HTR-8/SVneo (cell line): ENCODE measurements at regions not wholly inside any gene's neighbourhood (a gene's known extent, or its start where the extent isn't known, plus 50 kb on each side); places are given as distances from the start of the nearest gene placed in this dataset.
"Not testable (repeated sequence)": the region's sequence is repeated elsewhere in the genome, so short reads cannot be mapped to it uniquely, and the experiment has no call there.

ENCODE experiments used
- DNase-seq: peaks from one replicate; pipeline ENCODE4 v3.0.0; 2011; ENCODE audit warnings: low spot score, mixed read lengths; ENCODE audit not compliant: insufficient read length
- FAIRE-seq: peaks from 2 replicates; lab custom pipeline; 2011; peaks lifted over from hg19 to GRCh38; lab: Jason Lieb, UNC

DNA sequence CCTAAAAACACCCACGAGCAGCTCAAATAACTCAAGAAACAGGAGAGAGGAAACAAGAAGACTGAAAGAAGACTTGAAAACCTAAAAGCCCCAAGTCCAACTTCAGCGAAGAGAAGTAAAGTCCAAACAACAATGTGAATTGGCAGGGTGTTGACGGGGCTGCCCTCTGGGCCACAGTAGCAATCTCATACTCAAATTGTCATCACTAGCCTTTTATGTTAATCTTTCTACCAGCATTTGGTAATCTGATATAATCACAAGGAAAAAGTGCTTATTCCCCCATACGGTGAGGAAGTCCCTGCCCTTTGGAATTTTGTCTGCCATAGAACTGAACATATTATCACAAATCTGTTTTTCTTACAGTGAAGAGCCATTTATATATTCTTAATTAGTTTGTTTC is 51.5 kb upstream of the IFNE start:
- no peak for DNase-seq
- no peak for FAIRE-seq

DNA sequence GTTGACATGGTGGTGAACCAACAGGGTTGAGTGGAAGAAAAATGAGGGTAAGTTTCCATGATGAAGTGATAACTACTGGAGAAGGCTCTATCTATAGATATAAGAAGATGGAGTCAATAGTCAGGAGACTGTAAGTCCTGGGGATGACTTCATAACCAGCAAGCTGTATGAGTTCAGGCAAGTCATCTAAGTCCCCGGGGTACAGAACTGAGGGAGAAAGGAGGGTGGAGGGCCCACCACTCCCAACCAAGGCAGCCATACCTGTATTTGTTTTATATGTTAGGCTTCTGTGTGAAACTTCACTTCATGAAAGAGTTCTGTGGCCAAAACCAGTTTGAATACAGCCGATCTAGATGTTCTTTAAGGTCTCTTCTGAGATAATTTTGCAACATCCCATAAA is 53.3 kb upstream of the IFNE start:
- FAIRE-seq (no peak), DNase-seq (no peak)

DNA sequence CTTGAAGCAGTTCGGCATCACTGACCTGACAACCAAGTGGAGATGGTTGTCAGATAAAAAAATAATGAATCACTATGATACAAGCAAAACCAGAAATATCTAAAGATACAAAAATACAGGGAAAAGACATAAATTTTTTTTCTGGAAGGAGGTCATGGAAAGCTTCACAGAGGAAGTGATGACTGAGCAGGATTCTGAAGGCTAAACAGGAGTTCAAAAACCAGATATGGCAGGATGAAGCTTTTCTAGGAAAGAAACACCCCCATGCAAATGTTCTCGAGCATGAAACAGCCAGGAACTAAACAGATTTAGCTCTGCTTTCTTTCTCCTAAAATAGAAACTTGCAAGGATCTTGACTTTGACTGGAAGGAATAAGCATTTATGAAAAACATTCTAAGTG is 60.7 kb upstream of the IFNE start:
- no peak for FAIRE-seq
- DNase-seq: no peak

DNA sequence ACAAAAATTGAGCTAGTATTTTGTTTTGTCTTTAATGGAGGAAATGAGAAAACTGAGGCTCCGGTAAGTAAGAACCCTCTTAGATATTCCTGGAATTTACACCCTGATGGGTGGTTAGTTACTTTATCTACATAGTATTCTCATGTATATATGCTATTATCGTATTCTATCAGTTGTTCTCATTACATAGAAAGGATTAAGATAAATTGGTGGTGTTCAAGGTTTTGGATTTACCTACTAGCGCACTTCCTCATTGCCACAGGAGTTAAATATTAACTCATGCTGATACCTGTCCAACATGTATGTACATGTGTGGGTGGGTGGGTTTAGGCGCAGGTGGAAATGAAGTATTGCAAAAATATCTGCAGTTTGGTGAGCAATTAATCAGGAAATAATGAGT is 61.1 kb upstream of the IFNE start:
- no peak for FAIRE-seq

DNA sequence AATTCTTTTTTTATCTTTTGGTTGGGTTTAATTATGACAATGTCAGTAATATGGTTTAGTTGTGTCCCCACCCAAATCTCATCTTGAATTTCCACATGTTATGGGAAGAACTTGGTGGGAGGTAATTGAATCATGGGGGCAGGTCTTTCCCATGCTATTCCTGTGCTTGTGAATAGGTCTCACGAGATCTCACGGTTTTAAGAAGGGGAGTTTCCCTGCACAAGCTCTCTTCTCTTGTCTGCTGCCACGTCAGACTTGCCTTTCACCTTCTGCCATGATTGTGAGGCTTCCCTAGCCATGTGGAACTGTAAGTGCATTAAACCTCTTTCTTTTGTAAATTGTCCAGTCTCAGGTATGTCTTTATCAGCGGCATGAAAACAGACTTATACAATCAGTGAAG is 61.7 kb upstream of the IFNE start:
- not testable (repeated sequence) for DNase-seq, FAIRE-seq

More for the DNA sequence above, 61.1 kb upstream of the IFNE start:
- DNase-seq: no peak

DNA sequence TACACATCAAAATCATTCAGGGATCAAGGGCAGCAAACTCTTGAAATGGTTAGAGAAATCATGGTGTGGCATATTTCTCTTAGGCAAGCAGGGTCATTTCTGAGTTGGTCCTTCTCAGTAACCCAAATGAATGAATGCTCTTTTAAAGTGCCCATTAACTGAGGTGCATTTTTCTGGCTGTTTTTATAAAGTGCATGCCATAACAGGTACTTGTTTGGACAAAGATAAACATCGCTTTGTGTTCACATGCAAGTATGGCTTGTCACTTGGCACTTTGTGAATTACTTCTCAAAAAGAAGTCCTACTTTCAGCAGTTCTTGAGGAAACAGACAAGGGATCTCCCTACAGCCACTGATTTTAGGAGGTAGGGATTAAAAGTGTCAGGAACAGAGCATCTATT is 64.8 kb upstream of the IFNE start:
- DNase-seq: no peak

DNA sequence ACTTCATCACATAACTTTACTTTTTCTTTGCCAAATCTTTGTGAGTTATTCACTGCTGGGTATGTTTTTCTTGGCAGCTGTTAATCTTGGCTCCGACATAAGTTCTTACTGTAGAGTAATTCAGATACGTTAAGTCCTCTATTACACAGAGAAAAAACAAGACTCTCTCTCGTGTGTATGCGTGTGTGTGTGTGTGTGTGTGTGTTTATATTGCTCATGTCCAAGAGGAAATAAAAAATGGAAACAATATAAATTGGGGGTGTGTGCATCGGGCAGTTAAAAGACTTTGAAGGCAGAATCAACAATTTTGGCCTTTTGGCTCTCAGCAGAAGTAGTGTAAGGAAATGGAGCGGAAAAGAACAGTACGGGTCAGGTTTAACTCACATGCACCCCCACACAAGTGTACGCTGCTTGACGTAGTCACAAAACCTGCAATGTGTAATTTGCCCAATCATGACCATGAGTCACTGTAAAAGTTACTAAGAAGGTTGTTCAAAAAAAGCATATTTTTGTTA is 67.2 kb upstream of the IFNE start:
- FAIRE-seq: no peak
- DNase-seq: no peak

More for the DNA sequence above, 64.8 kb upstream of the IFNE start:
- no peak for FAIRE-seq

DNA sequence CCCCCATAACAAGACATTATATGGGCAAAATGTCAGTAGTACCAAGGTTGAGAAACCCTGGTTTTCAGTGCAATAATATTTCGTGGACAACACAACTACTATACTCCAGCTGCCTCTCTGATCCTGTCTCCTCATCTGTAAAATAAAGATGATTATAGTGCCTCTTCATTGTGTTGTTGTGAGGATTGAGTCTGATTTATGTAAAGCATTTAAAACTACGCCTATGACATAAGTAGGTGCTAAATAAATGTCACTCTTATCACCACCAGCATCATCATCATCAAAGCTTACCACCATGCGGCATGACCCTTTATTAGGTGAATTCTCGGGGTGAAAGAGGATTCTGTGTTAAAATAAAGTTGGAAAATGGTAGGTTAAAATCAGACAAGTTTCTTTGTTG is 67.8 kb upstream of the IFNE start:
- no peak for FAIRE-seq
- DNase-seq: no peak

DNA sequence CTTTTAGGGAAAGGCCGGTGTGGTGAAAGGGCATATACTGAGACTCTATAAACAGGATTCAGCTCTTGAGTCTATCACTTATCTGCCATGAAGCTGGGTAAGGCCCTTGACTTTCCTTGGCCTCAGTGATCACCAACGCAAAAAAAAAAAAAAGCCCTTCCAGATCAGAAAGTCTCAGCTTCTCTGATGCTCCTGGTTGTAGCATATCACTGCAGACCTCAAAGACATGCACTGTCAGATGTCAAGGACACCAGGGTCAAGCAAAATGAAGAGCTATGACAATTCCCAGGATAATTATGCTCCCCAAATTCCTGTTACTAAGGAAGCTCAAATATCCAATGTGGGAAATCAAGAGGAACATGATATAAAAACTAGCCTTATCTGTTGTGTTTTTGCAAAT is 68.3 kb upstream of the IFNE start:
- FAIRE-seq (no peak), DNase-seq (no peak)

DNA sequence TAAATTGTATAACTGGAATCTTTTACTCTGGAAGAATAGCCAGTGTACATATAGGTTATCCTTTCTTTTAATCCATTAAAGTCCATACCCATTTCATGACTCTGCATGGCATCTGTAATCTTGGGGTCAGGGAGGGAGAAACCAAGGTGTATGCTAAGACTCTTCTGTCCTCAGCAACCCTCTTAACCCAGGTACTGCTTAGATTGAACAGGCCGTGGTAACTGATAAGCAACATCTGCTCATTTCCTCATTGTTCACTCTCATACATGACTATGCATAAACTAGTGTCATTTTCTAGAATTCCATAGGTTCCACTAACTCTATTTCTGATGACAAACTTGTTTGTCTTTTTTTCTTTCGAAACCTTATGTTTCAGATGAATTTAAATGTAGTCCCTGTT is 69.3 kb upstream of the IFNE start:
- FAIRE-seq: no peak
- DNase-seq: no peak

DNA sequence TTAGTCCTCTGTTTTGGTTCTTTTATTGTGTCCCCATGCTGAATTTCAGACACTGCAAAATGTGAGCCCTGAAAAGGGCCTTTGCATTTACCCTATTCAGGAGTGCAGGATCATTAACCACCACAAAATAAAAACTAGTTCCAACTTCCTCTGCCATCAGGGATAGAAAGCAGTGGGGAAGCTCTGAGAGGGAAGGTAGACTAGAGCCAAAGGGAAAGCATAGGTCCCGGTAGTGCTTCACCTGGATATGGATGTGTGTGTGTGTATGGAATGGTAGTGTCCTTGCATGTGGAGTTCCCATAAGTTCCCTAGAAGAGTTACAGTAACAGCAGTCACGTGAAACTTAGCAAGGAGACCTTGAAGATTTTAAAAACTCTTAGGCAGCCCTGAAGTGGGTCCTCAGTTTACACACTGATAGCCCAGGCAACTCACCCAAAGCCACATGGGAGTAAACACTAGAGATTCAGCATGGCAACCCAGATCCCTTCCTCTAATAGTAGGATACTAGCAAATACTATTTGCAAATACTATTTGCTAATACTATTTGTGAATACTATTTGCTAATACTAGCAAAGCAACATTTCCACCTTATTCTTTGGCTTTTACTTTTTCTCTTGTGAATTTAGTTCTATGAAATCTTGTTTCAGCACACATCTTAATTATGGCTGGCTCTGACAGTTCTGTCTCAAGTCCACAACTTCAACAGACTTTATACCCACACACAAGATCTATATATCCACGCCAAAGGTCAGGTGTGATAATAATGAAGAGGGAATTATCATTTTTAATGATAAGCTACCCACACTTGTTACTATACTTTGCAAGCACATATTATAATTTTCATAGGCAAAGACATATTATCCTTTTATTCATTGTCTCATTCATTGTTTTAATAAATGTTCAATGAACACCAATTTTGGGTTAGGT is 70.4 kb upstream of the IFNE start:
- no peak for FAIRE-seq
- no peak for DNase-seq

DNA sequence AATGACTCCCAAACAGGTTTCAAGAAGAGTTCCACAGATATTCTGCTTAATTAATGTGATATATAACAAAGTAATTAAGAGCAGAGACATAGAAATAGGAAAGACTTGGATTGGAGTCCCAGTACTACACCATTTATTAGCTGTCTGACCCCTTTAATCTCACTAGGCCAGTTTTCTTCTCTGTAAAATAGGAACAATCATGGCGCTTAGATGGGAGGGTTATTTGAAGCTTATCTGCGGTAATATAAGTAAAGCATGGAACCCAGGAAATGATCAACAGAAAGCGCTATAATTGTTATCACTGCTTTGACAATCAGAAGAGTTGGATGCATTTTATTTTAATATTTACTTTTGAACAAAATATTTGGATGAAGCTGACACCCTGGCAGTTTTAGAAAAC is 71.3 kb upstream of the IFNE start:
- FAIRE-seq (no peak), DNase-seq (no peak)

DNA sequence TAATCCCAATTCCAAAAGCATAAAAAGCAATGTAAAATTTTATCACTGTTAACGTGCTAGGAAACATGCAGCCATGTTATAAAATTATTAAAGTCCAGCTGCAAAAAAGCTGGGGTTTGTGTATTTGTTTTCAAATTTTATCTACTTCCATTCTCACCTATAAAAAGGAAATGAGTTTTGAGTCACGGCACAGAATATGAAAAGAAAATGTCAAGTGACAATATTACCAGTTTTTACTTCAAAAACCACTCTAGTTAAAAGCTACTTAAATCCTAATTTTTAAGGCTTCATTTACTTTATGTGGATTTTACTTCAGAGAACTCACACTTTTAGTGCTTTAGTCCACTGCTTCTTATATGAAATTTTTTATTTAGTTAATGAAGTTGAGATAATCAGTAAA is 72.7 kb upstream of the IFNE start:
- FAIRE-seq (no peak), DNase-seq (no peak)

DNA sequence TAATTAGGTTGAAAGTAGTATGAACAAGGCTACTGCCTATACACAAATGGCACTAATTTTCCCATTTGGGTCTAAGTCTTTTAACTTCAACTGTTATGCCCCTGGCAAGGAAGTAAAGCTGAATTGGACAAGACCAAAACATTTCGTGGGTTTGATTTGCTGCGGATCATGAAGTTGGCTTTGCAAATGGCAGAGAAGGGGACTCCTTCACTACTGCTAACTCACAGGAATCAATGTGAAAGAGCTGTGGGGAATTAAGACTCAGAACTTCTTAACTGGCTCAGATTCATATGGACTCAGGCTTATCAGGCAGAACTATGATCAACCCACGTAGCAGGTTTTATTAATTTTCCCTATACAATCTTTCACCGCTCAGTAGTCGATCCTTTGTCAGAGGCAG is 73.8 kb upstream of the IFNE start:
- FAIRE-seq (no peak), DNase-seq (no peak)

DNA sequence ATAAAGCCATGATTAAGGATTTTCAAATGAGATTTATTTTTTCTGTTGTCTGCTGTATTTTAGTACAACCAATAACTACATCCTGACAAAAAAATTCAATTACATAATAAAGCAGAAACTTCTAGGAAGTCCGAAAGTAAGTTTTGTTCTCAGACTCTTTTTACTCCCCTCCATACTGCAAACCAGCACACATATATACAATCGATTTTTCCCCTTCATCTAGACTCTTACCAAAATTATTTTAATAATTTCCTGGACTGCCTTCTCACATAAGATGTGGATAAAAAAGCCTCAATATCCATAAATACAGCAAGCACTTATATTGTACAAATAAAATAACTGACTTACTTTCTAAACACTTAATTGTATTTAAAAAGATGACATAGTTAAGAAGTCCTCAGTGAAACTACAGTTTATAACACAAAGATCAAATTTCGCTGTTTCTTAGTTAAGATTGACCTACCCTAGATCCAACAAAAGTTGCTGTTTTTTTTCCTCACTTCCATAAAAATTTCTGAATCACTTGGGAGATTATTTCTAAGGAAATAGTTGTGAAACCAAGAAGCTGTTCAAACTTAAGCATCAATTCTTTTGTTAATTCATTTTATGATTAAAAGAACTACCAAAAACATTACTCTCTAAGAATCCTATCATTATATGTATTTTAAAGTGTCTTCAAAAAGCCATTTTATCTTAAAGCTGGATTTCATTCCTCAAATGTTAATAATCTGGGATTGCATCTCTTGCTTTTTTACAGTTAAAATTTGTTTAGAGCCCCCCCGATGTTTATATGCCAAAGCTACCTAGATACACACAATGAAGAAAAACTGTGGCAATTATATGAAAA is 74.7 kb upstream of the IFNE start:
- DNase-seq (no peak), FAIRE-seq (no peak)

DNA sequence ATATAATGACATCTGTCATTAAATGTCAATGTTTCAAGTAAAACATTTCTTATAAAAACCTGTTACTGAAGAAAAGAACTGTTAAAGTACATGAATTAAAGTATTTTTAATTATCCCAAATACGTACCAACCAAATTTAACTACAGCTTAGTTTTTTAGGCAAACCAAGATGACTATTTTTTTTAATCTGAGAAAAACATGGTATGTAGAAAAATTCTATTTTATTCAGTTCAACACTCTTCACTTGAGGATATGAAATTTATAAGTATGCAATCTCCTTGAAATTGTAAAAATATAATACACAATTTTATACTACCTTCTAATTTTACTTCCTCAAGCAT is 75.3 kb upstream of the IFNE start:
- DNase-seq: no peak
- no peak for FAIRE-seq

DNA sequence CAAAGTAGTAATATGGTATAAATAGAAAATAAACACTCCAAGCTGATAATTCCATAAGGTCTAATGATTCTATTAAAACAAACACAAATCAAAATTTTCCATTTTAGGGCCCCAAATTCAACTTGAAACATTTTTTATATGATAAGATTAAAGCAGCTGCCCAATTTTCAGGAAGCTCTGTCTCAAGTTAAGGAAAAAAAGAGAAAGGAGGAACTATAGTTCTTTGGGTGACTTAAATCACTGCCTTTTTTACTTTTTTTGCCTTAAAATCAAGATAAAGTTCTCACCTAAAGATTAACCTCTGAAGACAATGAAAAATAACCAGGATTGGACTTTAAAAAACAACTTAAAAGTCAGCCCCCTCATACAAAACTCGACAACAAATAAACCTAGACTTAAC is 76.0 kb upstream of the IFNE start:
- DNase-seq (no peak), FAIRE-seq (no peak)

DNA sequence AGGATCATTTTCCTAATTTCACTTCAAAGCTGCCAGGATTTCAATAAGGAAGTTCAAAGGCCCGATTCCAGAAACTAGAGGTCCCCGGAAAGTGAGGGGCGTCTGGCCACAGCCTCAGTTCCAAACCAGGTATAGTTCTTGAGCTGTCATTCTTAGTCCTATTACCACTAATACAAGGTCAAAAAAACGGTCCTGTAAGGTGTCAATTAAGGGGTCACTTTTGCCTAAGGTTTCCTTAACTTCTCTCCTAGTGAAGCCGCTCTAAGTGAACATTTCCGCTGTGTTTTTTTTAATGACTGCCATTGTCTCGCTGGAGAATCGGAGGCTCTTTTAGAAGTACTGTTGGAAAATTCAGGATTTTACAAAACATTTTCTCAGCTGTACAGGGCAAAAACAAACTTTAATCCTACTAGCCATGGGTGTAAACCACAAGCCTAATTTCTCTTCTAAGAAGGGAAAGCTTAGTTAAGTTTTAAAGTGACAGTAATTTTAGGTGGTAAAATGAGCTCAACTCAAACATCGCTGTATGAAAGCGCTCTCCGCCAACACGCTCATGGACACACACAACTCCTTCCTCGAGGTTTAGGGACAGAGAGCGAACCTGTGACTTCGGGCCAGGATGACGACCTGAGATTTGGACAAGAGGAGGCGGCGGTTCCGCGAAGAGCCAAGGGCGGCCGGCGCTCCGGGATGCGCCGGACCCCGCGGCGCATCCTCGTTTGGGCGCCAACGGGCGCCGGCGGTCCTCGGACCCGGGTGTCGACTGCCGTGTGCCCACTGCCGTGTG is 76.7 kb upstream of the IFNE start:
- FAIRE-seq (no peak), DNase-seq (no peak)

DNA sequence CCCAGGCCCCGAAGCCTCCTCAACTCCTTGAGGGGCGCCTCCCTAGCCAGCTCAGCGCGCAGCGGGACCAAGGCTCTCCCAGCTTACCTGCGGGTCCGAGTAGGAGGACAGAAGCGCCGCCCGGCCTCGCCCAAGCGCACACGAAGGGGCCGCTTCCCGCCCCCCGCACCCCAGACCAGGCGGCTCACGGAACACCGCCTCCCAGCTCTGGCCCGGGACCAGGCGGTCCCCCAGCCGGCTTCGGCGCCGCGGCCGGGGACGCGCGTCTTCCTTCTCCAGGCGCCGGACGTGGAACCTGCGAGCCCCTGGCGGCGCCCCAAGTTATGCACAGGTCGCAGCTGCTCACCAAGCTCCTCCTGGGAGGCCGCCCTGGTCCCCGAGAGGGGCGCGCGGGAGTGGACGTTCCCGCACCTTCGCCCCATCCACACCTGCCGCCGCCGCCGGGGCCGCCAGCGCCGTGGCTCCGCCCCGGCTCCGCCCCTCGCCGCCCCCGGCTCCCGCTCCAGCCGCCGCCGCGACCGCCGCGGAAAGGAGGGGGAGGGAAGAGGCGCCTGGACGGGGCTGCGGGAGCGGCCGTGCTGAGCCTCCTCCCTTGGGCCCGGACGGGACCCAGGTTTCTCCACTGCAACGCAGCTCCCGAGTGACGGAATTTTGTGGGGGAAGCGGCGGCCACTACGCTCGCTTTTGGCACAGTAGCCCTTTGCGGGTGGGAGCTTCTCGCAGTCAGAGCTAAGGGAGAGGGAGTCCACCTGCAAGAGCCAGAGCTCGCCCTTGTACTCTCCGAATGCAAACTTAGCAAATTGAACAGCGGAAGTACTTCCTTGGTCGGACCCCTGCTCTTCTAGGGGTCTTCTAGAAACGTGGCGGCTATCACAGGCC is 77.5 kb upstream of the IFNE start:
- FAIRE-seq (no peak), DNase-seq (peak; percentile 31)
